Keratinocyte (primary cell): ENCODE measurements at regions not wholly inside any gene's neighbourhood (a gene's known extent, or its start where the extent isn't known, plus 50 kb on each side); places are given as distances from the start of the nearest gene placed in this dataset.

ENCODE experiments used
- CTCF ChIP-seq, 3 experiments: IDR thresholded peaks in 1 of 3; conservative IDR thresholded peaks in 1 of 3; optimal IDR thresholded peaks in 1 of 3; 2 replicates in 2 of 3; 3 replicates in 1 of 3; pipeline versions ENCODE3 to v1.5.1; 2011; ENCODE audit warnings: low read length in 3 of 3, mild to moderate bottlenecking in 3 of 3, moderate library complexity in 2 of 3, control low read depth in 1 of 3, inconsistent platforms in 1 of 3; ENCODE audit not compliant: insufficient read depth in 2 of 3; ENCODE audit errors: extremely low read depth in 1 of 3
- EZH2 ChIP-seq: IDR thresholded peaks from one replicate; pipeline ENCODE4 v1.6.1; 2012; ENCODE audit warnings: inconsistent platforms, mild to moderate bottlenecking, low read length, moderate library complexity

GRCh38 chr10:24007359-24007758 lies 201.6 kb upstream of the KIAA1217 start:
- TF ChIP-seq CTCF (optimal IDR thresholded peaks at IDR 0.05 in 1 of 3, IDR thresholded peaks at IDR 0.05 in 1 of 3, conservative IDR thresholded peaks at IDR 0.05 in 1 of 3; ENCODE audit: extremely low read depth in 1 of 3, insufficient read depth in 2 of 3, low read length in 3 of 3) (no peak), EZH2 (no peak)
